ENCODE measurements at regions not wholly inside any gene's neighbourhood (a gene's known extent, or its start where the extent isn't known, plus 50 kb on each side); places are given as distances from the start of the nearest gene placed in this dataset.

DNA sequence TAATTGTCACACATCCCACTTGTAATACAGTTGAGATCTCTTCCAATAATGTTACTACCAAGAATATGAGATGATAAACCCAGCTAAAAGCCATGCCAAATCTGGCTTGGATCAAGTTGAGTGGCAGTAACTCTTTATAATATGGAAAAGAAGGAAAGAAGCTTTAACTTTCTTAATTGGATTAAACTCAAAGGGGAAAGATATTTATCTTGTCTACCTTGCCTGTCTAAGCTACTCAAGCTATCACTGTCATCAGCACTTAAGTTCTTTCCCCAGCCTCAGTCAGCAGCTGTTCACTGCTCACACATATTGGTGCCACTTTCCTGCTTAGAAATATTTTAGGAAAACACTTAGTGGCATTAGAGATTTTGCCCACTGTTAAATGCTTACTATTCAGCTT is 350.7 kb downstream of the IPMK start:
- TF ChIP-seq, protein P1, sequence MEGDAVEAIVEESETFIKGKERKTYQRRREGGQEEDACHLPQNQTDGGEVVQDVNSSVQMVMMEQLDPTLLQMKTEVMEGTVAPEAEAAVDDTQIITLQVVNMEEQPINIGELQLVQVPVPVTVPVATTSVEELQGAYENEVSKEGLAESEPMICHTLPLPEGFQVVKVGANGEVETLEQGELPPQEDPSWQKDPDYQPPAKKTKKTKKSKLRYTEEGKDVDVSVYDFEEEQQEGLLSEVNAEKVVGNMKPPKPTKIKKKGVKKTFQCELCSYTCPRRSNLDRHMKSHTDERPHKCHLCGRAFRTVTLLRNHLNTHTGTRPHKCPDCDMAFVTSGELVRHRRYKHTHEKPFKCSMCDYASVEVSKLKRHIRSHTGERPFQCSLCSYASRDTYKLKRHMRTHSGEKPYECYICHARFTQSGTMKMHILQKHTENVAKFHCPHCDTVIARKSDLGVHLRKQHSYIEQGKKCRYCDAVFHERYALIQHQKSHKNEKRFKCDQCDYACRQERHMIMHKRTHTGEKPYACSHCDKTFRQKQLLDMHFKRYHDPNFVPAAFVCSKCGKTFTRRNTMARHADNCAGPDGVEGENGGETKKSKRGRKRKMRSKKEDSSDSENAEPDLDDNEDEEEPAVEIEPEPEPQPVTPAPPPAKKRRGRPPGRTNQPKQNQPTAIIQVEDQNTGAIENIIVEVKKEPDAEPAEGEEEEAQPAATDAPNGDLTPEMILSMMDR (IDR thresholded peaks at IDR 0.05), result no peak
- ATAC-seq (ENCODE audit: low FRiP score) (no peak), DNase-seq (ENCODE audit: low spot score) (no peak)

DNA sequence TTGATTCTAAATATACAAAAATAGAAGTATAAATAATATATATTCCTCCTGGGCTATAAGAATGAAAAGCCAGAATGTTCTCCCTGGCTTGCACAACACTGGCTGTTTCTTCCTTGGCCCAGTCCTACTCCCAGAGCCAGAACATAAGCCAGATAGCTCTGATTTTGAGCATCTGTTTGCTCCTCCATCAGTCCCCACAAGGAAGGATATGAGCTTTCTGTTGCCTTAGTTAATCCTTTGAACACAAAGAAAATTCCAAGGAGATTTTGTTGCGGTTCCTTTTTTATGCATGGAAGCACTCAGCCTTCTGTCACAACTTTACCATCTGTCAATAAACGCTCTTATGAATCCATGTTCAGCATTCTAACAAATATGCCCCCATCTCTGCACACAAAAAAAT is 361.8 kb downstream of the IPMK start:
- ATAC-seq (ENCODE audit: low FRiP score), result no peak

DNA sequence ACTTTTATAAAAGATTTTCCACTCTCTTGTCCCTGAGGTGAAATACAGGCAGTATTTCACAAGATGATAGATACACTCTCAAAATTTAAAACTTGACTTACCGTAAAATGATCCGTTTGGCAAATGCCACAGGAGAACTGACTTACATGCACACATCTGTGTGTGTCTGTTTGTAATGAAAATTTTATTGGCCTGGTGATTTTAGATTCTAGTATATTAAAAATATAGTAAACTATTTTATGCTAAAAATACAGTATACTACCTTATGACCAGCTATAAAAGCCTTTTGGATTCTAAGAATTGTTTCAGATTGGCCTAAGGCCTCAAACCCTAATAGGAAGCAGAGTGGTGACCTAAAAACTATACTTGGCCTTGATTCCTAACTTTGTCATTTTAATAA is 362.7 kb downstream of the IPMK start:
- DNase-seq (ENCODE audit: low spot score), result no peak
- no peak for ATAC-seq (ENCODE audit: low FRiP score)
- TF ChIP-seq, protein P1 (IDR thresholded peaks at IDR 0.05), result no peak

More for the DNA sequence above, 361.8 kb downstream of the IPMK start:
- no peak for DNase-seq (ENCODE audit: low spot score)
- TF ChIP-seq, protein P1 (IDR thresholded peaks at IDR 0.05), result no peak

DNA sequence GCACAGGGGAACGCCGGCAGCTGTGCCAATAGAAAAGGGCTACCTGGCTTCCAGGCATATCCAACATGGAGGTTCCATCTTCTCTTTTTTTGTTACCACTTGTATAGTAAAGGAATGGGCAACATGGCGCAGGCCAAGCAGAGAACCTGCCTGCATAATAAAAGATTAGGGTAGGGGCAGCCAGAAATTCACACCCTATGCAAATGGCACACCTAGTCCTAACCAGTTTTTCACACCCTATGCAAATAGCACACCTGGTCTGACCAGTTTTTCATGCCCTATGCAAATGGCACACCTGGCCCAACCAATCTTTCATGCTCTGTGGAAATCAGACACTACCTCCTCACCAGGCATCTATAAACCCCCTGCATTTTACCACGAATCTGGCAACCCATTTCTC is 369.5 kb downstream of the IPMK start:
- TF ChIP-seq, protein P1 (IDR thresholded peaks at IDR 0.05), result no peak
- DNase-seq (ENCODE audit: low spot score) (no peak), ATAC-seq (ENCODE audit: low FRiP score) (no peak)

DNA sequence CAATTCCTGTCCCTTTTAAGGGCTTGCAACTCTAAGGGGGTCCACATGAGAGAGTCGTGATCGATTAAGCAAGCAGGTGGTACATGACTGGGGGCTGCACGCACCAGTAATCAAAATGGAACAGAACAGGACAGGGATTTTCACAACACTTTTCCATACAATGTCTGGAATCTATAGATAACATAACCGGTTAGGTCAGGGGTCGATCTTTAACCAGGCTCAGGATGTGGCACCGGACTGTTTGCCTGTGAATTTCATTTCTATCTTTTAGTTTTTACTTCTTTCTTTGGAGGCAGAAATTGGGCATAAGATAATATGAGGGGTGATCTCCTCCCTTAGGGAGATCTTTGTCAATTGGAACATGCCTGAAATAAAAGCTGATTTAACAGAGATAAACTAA is 370.1 kb downstream of the IPMK start:
- TF ChIP-seq, protein P1 (IDR thresholded peaks at IDR 0.05), result no peak
- ATAC-seq (ENCODE audit: low FRiP score), result no peak
- no peak for DNase-seq (ENCODE audit: low spot score)

DNA sequence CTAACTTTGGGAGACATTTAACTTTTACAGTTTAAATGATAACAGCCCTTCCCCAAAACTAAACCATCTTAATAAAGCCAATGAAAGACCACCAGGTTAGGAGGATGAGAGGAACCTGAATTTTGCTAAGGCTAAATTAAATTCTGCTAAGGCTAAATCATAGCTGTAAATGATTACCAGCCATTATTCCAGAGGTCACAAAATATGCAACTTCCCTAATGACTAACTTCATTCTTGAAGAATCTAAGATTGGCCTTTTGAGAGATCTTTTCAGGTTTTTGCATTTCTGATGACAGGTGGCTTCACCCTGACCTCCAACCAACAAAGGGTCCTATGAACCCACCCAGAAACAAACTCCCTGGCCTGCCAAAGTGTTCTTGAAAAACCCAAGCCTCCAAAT is 373.3 kb downstream of the IPMK start:
- TF ChIP-seq, protein P1 (IDR thresholded peaks at IDR 0.05), result no peak
- ATAC-seq (ENCODE audit: low FRiP score), result no peak
- DNase-seq (ENCODE audit: low spot score), result no peak

DNA sequence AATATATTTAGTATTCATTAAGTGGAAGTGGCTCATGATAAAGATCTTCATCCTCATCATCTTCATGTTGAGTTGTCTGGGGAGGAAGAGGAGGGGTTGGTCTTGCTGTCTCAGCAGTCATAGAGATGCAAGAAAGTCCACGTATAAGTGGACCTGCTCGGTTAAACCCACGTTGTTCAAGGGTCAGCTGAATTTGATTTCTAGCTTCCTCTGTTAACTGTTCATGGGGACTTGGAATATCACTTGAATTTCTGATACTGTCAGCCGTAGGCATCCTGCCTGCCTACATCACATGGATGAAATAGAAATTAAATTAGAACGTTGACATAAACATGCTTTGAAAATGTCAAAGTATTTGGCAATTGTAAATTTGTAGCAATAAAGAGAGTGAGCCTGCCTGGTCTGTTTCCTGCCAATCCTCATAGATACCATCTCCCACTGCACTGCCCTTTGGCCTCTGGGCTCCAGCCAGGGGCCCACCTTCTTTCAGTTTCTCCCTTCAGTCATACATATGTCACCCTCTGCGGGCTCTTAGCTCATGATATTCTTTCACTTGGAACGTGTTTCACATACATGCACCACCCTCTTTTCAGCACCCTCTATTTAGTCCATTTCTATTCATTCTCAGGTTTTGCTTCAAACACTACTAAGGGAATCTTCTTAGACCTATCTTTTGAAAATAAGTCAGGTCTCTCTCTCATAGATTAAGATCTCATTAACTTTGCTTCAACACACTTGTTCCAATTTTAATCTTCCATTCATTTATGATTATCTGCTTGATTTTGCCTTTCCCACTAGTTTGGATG is 376.3 kb downstream of the IPMK start:
- ATAC-seq (ENCODE audit: low FRiP score) (no peak), DNase-seq (ENCODE audit: low spot score) (no peak)
- TF ChIP-seq, protein P1 (IDR thresholded peaks at IDR 0.05), result no peak
